ENCODE measurements at regions not wholly inside any gene's neighbourhood (a gene's known extent, or its start where the extent isn't known, plus 50 kb on each side); places are given as distances from the start of the nearest gene placed in this dataset.

- DNase-seq: no peak
Measured at GRCh38 chr13:85445534-85445933, 353.7 kb downstream of the SLITRK6 start.

GRCh38 chr13:85441975-85442374 is 357.2 kb downstream of the SLITRK6 start:
- no peak for DNase-seq

- no peak for DNase-seq
Measured at GRCh38 chr13:85441364-85441763, 357.9 kb downstream of the SLITRK6 start.

GRCh38 chr13:85436029-85436428 is 363.2 kb downstream of the SLITRK6 start:
- no peak for DNase-seq

- DNase-seq: no peak
Measured at GRCh38 chr13:85434927-85435326, 364.3 kb downstream of the SLITRK6 start.

- no peak for DNase-seq
Measured at GRCh38 chr13:85432881-85433280, 366.3 kb downstream of the SLITRK6 start.

GRCh38 chr13:85431720-85432119 is 367.5 kb downstream of the SLITRK6 start:
- DNase-seq: no peak

GRCh38 chr13:85430216-85430794 is 368.9 kb downstream of the SLITRK6 start:
- DNase-seq: no peak

GRCh38 chr13:85427416-85427815 is 371.8 kb downstream of the SLITRK6 start:
- DNase-seq: no peak

- DNase-seq: no peak
Measured at GRCh38 chr13:85420136-85420535, 379.1 kb downstream of the SLITRK6 start.

- DNase-seq: no peak
Measured at GRCh38 chr13:85419611-85420010, 379.6 kb downstream of the SLITRK6 start.

GRCh38 chr13:85417807-85418206 is 381.4 kb downstream of the SLITRK6 start:
- no peak for DNase-seq

- DNase-seq: no peak
Measured at GRCh38 chr13:85413664-85414063, 385.6 kb downstream of the SLITRK6 start.

- no peak for DNase-seq
Measured at GRCh38 chr13:85412448-85412847, 386.8 kb downstream of the SLITRK6 start.

GRCh38 chr13:85411591-85411990 is 387.6 kb downstream of the SLITRK6 start:
- no peak for DNase-seq

- DNase-seq: no peak
Measured at GRCh38 chr13:85408415-85408814, 390.8 kb downstream of the SLITRK6 start.

GRCh38 chr13:85406269-85406975 is 392.8 kb downstream of the SLITRK6 start:
- DNase-seq: peak; percentile 71

GRCh38 chr13:85405316-85405897 is 393.8 kb downstream of the SLITRK6 start:
- DNase-seq: peak; percentile 32

GRCh38 chr13:85386424-85386823 is 412.8 kb downstream of the SLITRK6 start:
- DNase-seq: no peak

- no peak for DNase-seq
Measured at GRCh38 chr13:85383291-85383690, 415.9 kb downstream of the SLITRK6 start.

GRCh38 chr13:85381082-85381481 is 418.1 kb downstream of the SLITRK6 start:
- no peak for DNase-seq

GRCh38 chr13:85379991-85380390 is 419.2 kb downstream of the SLITRK6 start:
- DNase-seq: no peak

GRCh38 chr13:85379433-85379832 is 419.8 kb downstream of the SLITRK6 start:
- no peak for DNase-seq

GRCh38 chr13:85377783-85378182 is 421.4 kb downstream of the SLITRK6 start:
- no peak for DNase-seq
